Breast epithelium (tissue), 3 donors: ENCODE measurements at regions not wholly inside any gene's neighbourhood (a gene's known extent, or its start where the extent isn't known, plus 50 kb on each side); places are given as distances from the start of the nearest gene placed in this dataset.

Source experiments
- POLR2A ChIP-seq: fragments of 450-650 bp; IDR thresholded peaks from one replicate; pipeline ENCODE4 v1.6.1; 2016; ENCODE audit warnings: antibody characterized with exemption, mild to moderate bottlenecking, moderate library complexity
- POLR2AphosphoS5 ChIP-seq, 3 donors: sonication (generic); formaldehyde crosslinking; IDR thresholded peaks; one replicate each; pipeline ENCODE4 v1.6.1; 2017; ENCODE audit warnings: antibody characterized with exemption in 3 of 3

DNA sequence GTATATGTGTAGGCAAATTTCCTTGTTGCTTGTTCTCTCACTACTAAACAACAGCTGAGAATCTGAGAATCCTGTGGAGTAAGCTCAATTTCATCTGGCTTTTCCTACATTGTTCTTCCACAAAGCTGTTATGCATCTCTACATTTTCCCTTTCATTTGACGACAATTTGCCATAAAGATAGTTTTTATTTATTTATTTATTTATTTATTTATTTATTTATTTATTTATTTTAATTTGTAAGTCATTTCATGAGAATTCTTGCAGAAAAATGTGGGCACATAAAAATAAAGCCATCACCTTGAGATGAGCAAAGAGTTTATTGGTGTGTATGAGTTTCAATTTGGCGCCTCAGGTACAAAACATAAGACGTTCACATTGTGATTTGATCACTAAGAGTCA is 545.9 kb upstream of the SEL1L start:
- TF ChIP-seq POLR2A (no peak), POLR2AphosphoS5 (IDR thresholded peaks at IDR 0.05) (no peak)
